GM23248 (cell line): ENCODE measurements at regions not wholly inside any gene's neighbourhood (a gene's known extent, or its start where the extent isn't known, plus 50 kb on each side); places are given as distances from the start of the nearest gene placed in this dataset.

Experiments used
- EZH2 ChIP-seq: fragments of 200-600 bp; sonication (generic); IDR thresholded peaks from 2 replicates; pipeline ENCODE4 v1.6.1; 2018; ENCODE audit warnings: antibody characterized with exemption, mild to moderate bottlenecking; ENCODE audit not compliant: insufficient read depth, poor library complexity, severe bottlenecking
- EZH2phosphoT487 ChIP-seq: fragments of 200-600 bp; sonication (generic); IDR thresholded peaks from 2 replicates; pipeline ENCODE4 v1.6.1; 2018; ENCODE audit warnings: antibody characterized with exemption, moderate library complexity, mild to moderate bottlenecking, low read depth; ENCODE audit not compliant: insufficient read depth

DNA sequence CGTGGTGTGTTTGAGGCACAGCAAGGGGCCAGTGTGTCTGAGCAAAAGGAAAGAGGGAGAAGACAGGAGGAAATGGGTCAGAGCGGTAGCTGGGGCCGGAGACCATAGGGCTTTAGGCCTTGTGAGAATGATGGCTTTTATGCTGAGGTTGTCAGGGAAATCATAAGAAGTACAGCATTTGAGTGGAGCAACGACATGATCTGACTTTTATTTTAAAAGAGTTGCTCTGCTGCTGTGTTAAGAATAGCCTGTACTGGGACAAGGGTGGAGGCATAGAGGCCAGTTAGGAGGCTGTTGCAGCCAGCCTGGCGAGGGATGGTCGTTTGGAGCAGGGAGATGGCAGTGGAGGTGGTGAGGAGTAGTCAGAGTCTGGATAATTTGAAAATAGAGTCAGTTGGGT is 174.3 kb downstream of the SNX10 start:
- TF ChIP-seq EZH2 (no peak), EZH2phosphoT487 (no peak)
